ENCODE measurements at regions not wholly inside any gene's neighbourhood (a gene's known extent, or its start where the extent isn't known, plus 50 kb on each side); places are given as distances from the start of the nearest gene placed in this dataset.

- no peaks in the 10 kb centered on the region for H3K4me1 ChIP-seq (ENCODE audit: control insufficient read depth, extremely low read depth, insufficient read depth, low read length)
- no peaks in the 10 kb centered on the region for H3K79me2 ChIP-seq (ENCODE audit: control insufficient read depth, insufficient read depth, low read length)
- TF ChIP-seq CTCF (optimal IDR thresholded peaks at IDR 0.05 in 1 of 3, IDR thresholded peaks at IDR 0.05 in 1 of 3, conservative IDR thresholded peaks at IDR 0.05 in 1 of 3; ENCODE audit: extremely low read depth in 1 of 3, insufficient read depth in 2 of 3, low read length in 3 of 3) (no peak), EZH2 (IDR thresholded peaks at IDR 0.05; ENCODE audit: low read length) (no peak)
- DNase-seq (ENCODE audit: low read depth, low spot score): no peak
- no peaks in the 10 kb centered on the region for H4K20me1 ChIP-seq (ENCODE audit: control insufficient read depth, extremely low read depth, insufficient read depth, low read length)
- H3K27ac ChIP-seq (ENCODE audit: control insufficient read depth, insufficient read depth, low read length): no peak overlapping the region
- H2AFZ ChIP-seq (ENCODE audit: control insufficient read depth, low read length): no peak overlapping the region
- H3K9me3 ChIP-seq (ENCODE audit: control insufficient read depth, low read depth, low read length): no peaks in the 10 kb centered on the region
- no peak overlapping the region for H3K9ac ChIP-seq (ENCODE audit: control insufficient read depth, extremely low read depth, insufficient read depth, low read length)
- no peak overlapping the region for H3K4me2 ChIP-seq (ENCODE audit: control insufficient read depth, extremely low read depth, insufficient read depth, low read depth, low read length)
- no peaks in the 10 kb centered on the region for H3K27me3 ChIP-seq (ENCODE audit: control insufficient read depth, extremely low read depth, insufficient read depth, low read length)
- no peak overlapping the region for H3K4me3 ChIP-seq (ENCODE audit: control insufficient read depth in 2 of 3, extremely low read depth in 1 of 3, insufficient read depth in 2 of 3, low read depth in 1 of 3, low read length in 3 of 3)
- FAIRE-seq: no peak
- no peaks in the 10 kb centered on the region for H3K36me3 ChIP-seq (ENCODE audit: control insufficient read depth in 2 of 2, extremely low read depth in 1 of 2, insufficient read depth in 2 of 2, low read length in 2 of 2)
- no peaks in the 10 kb centered on the region for H3K9me1 ChIP-seq (ENCODE audit: control insufficient read depth, extremely low read depth, insufficient read depth, low read length)
- dilution Hi-C loops (cut with MboI; ENCODE audit: extremely low pct_ligation_motif_present, low sequenced_read_pairs): no loop called here
Observed at GRCh38 chr3:153003862-153004261, 158.2 kb upstream of the RAP2B start.

GRCh38 chr3:153008226-153008625 is 153.8 kb upstream of the RAP2B start:
- Histone ChIP-seq H2AFZ (ENCODE audit: control insufficient read depth, low read length) (no peak overlapping the region), H4K20me1 (ENCODE audit: control insufficient read depth, extremely low read depth, insufficient read depth, low read length) (no peaks in the 10 kb centered on the region), H3K9ac (ENCODE audit: control insufficient read depth, extremely low read depth, insufficient read depth, low read length) (no peak overlapping the region), H3K27me3 (ENCODE audit: control insufficient read depth, extremely low read depth, insufficient read depth, low read length) (no peaks in the 10 kb centered on the region), H3K4me2 (ENCODE audit: control insufficient read depth, extremely low read depth, insufficient read depth, low read depth, low read length) (no peak overlapping the region), H3K9me3 (ENCODE audit: control insufficient read depth, low read depth, low read length) (no peaks in the 10 kb centered on the region), H3K79me2 (ENCODE audit: control insufficient read depth, insufficient read depth, low read length) (no peaks in the 10 kb centered on the region), H3K9me1 (ENCODE audit: control insufficient read depth, extremely low read depth, insufficient read depth, low read length) (no peaks in the 10 kb centered on the region), H3K36me3 (ENCODE audit: control insufficient read depth in 2 of 2, extremely low read depth in 1 of 2, insufficient read depth in 2 of 2, low read length in 2 of 2) (no peaks in the 10 kb centered on the region), H3K4me3 (ENCODE audit: control insufficient read depth in 2 of 3, extremely low read depth in 1 of 3, insufficient read depth in 2 of 3, low read depth in 1 of 3, low read length in 3 of 3) (no peak overlapping the region), H3K27ac (ENCODE audit: control insufficient read depth, insufficient read depth, low read length) (no peak overlapping the region), H3K4me1 (ENCODE audit: control insufficient read depth, extremely low read depth, insufficient read depth, low read length) (no peaks in the 10 kb centered on the region)
- DNase-seq (ENCODE audit: low read depth, low spot score) (no peak), FAIRE-seq (no peak)
- dilution Hi-C loops (cut with MboI; ENCODE audit: extremely low pct_ligation_motif_present, low sequenced_read_pairs): no loop called here
- no peak for TF ChIP-seq CTCF (optimal IDR thresholded peaks at IDR 0.05 in 1 of 3, IDR thresholded peaks at IDR 0.05 in 1 of 3, conservative IDR thresholded peaks at IDR 0.05 in 1 of 3; ENCODE audit: extremely low read depth in 1 of 3, insufficient read depth in 2 of 3, low read length in 3 of 3)
- no peak for TF ChIP-seq EZH2 (IDR thresholded peaks at IDR 0.05; ENCODE audit: low read length)
